ENCODE measurements at regions not wholly inside any gene's neighbourhood (a gene's known extent, or its start where the extent isn't known, plus 50 kb on each side); places are given as distances from the start of the nearest gene placed in this dataset.

DNA sequence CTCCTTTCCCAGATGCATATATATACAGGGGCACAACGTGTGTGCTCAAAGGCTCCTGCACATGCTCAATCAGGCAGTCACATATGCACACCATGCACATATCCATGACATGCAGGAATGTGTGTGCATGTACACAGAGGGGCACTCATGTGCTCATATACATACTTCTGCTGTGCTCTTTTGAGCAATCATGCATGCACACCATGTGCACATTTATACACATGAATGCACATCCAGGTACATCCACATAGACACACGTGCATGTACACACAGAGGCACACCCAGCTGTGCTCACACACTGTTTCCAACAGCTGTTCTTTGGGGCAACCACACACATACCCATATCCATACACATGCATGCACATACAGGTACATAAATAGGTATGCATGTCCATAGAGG, 165.3 kb downstream of the SALL1 start:
- no peak overlapping the region for H3K4me3 ChIP-seq
- WGBS, 4 donors = 47 to 76% (median 64%) methylated on average over 2 of the region's 2 CpGs
- no peak overlapping the region for H3K27ac ChIP-seq
- no peak for TF ChIP-seq POLR2A (IDR thresholded peaks at IDR 0.05)
- no peaks in the 10 kb centered on the region for H3K27me3 ChIP-seq
- intact Hi-C loops (cut with DNase I) = no loop called here
- DNase-seq = no peak
- no peaks in the 10 kb centered on the region for H3K9me3 ChIP-seq (replicated peaks in 1 of 3)
- no peaks in the 10 kb centered on the region for H3K36me3 ChIP-seq (replicated peaks in 1 of 2)
- no peaks in the 10 kb centered on the region for H3K4me1 ChIP-seq (replicated peaks in 1 of 2)

DNA sequence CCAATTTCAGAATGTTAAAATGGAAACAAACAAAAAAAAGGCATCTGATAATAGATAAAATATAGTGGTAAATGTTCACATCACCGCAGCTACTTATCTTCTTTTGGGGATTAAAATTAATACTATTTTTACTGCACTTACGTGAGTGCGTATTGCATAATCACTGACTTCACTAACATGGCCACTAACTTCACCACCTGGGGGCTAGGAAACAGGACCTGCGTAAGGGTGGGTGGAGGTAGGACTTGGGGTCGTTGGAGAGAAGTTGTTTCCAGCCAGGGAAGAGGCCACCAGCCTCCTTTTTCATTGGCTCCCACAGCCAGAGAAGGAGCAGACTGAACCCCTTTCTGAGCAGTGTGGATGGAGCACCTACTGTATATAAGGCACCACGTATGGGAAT, 166.4 kb downstream of the SALL1 start:
- Histone ChIP-seq H3K27me3 (no peaks in the 10 kb centered on the region), H3K27ac (no peak overlapping the region), H3K4me1 (replicated peaks in 1 of 2) (no peaks in the 10 kb centered on the region), H3K36me3 (replicated peaks in 1 of 2) (no peaks in the 10 kb centered on the region), H3K4me3 (no peak overlapping the region), H3K9me3 (replicated peaks in 1 of 3) (no peaks in the 10 kb centered on the region)
- TF ChIP-seq POLR2A (IDR thresholded peaks at IDR 0.05) = no peak
- TF ChIP-seq, protein P1, sequence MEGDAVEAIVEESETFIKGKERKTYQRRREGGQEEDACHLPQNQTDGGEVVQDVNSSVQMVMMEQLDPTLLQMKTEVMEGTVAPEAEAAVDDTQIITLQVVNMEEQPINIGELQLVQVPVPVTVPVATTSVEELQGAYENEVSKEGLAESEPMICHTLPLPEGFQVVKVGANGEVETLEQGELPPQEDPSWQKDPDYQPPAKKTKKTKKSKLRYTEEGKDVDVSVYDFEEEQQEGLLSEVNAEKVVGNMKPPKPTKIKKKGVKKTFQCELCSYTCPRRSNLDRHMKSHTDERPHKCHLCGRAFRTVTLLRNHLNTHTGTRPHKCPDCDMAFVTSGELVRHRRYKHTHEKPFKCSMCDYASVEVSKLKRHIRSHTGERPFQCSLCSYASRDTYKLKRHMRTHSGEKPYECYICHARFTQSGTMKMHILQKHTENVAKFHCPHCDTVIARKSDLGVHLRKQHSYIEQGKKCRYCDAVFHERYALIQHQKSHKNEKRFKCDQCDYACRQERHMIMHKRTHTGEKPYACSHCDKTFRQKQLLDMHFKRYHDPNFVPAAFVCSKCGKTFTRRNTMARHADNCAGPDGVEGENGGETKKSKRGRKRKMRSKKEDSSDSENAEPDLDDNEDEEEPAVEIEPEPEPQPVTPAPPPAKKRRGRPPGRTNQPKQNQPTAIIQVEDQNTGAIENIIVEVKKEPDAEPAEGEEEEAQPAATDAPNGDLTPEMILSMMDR (IDR thresholded peaks at IDR 0.05) = no peak
- intact Hi-C loops (cut with DNase I) = no loop called here
- WGBS, 4 donors = 42 to 54% (median 48%) methylated on average over 6 of the region's 6 CpGs
- no peak for DNase-seq

DNA sequence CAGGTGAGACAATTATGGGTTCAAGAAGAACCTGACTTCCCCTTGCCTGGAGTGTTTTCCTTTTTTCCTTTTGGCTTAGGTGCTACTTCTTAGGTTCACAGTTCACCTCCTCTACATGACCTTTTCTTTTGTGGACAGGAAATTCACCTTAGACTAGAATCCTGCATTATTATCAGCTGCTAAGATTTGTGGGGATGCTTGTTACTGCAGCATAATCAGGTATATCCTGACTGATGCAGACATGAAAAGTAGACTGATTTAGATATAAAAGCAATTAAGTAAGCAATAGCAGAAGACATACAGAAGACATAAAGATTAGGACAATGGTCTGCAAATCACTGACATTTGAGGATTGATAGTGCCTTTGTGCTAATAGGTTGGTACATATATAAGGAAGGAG, 168.3 kb downstream of the SALL1 start:
- TF ChIP-seq, protein P1 (IDR thresholded peaks at IDR 0.05) = no peak
- no peak for TF ChIP-seq POLR2A (IDR thresholded peaks at IDR 0.05)
- Histone ChIP-seq H3K4me1 (replicated peaks in 1 of 2) (no peaks in the 10 kb centered on the region), H3K4me3 (no peak overlapping the region), H3K27me3 (no peaks in the 10 kb centered on the region), H3K36me3 (replicated peaks in 1 of 2) (no peaks in the 10 kb centered on the region), H3K9me3 (replicated peaks in 1 of 3) (no peaks in the 10 kb centered on the region), H3K27ac (no peak overlapping the region)
- no peak for DNase-seq
- intact Hi-C loops (cut with DNase I) = no loop called here

DNA sequence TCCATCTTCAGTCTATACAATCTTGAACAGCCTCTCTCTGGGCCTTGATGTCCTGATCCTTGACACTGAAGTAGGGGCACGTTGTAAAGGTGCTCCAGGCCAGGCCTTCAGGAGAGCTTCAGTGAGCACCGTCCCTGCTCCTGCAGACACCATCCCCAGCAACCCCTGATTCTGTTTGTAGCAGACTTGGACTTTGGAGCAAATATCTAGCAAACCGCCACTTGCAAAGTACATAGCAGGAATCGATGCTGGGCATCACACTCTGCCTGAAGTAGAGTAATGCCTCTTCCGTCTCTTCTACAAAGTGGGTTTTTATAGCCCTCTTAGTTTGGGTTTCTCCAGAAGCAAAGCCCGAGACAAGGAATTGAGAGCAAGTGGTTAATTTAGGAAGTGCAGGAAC, 169.1 kb downstream of the SALL1 start:
- Histone ChIP-seq H3K27ac (no peak overlapping the region), H3K9me3 (replicated peaks in 1 of 3) (no peaks in the 10 kb centered on the region), H3K36me3 (replicated peaks in 1 of 2) (no peaks in the 10 kb centered on the region), H3K4me3 (no peak overlapping the region), H3K27me3 (no peaks in the 10 kb centered on the region), H3K4me1 (replicated peaks in 1 of 2) (no peaks in the 10 kb centered on the region)
- TF ChIP-seq POLR2A (IDR thresholded peaks at IDR 0.05) = no peak
- TF ChIP-seq, protein P1 (IDR thresholded peaks at IDR 0.05) = no peak
- no peak for DNase-seq
- intact Hi-C loops (cut with DNase I) = no loop called here
- 70 to 82% (median 74%) methylated on average over 6 of the region's 6 CpGs for WGBS, 4 donors

DNA sequence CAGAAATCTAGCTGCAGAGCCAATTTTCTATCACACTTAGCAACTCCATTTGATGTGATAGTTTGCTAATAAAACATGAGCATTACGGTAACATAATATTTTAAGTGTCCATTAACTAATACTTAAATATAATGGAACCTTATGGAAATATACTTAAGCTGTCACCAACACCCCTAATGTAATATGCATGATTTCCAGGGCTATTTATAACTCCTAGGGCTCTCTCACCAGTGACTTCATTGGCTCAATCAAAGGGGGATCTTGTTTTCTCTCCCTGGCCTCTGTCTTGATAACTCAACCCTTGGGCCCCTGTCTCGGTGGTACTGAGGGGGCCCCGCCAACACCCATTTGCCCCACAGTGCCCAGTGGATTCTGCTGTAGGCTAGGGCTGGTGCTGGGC, 170.4 kb downstream of the SALL1 start:
- Histone ChIP-seq H3K27ac (no peak overlapping the region), H3K4me3 (no peak overlapping the region), H3K36me3 (replicated peaks in 1 of 2) (no peaks in the 10 kb centered on the region), H3K9me3 (replicated peaks in 1 of 3) (no peaks in the 10 kb centered on the region), H3K4me1 (replicated peaks in 1 of 2) (no peaks in the 10 kb centered on the region), H3K27me3 (no peaks in the 10 kb centered on the region)
- intact Hi-C loops (cut with DNase I) = no loop called here
- DNase-seq = no peak
- WGBS, 4 donors = 51 to 58% (median 57%) methylated on average over 3 of the region's 3 CpGs
- no peak for TF ChIP-seq POLR2A (IDR thresholded peaks at IDR 0.05)
- TF ChIP-seq, protein P1 (IDR thresholded peaks at IDR 0.05) = no peak

Data from adrenal gland (tissue), 9 donors.